Vagina (tissue), 2 donors: ENCODE measurements at regions not wholly inside any gene's neighbourhood (a gene's known extent, or its start where the extent isn't known, plus 50 kb on each side); places are given as distances from the start of the nearest gene placed in this dataset.

Source experiments
- POLR2A ChIP-seq, 2 donors: fragments of 450-650 bp; IDR thresholded peaks; one replicate each; pipeline ENCODE4 v1.6.1; 2017; ENCODE audit warnings: antibody characterized with exemption in 2 of 2, mild to moderate bottlenecking in 2 of 2, moderate library complexity in 2 of 2
- TF ChIP-seq, protein P1 (sequence below), 3 experiments: fragments of 450-650 bp in 2 of 3; fragments of 200-600 bp in 1 of 3; sonication (generic) in 1 of 3; IDR thresholded peaks; one replicate each; pipeline ENCODE4 v1.5.1; 2017 to 2019; ENCODE audit warnings: antibody characterized with exemption in 3 of 3, mild to moderate bottlenecking in 2 of 3, moderate library complexity in 2 of 3

DNA sequence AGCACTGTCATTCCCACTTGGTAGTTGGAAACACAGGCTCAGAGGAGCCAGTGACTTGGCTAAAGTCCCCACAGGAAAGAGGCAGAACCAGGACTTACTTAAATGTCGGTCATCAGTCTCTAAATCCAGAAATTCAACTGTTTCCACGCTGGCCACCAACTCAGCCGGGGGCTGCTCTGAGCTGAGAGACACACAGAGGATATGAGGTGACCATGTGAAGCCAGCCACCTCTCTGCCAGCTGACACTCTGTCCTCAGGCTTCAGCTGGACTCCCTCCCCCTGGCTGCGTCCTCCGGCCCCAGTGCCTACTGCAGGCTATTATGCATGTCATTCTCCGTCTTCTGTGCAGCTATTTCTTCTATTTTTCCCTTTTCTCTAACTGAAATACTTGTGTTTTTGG, 168.9 kb downstream of the ANKRD30B start:
- TF ChIP-seq, protein P1, sequence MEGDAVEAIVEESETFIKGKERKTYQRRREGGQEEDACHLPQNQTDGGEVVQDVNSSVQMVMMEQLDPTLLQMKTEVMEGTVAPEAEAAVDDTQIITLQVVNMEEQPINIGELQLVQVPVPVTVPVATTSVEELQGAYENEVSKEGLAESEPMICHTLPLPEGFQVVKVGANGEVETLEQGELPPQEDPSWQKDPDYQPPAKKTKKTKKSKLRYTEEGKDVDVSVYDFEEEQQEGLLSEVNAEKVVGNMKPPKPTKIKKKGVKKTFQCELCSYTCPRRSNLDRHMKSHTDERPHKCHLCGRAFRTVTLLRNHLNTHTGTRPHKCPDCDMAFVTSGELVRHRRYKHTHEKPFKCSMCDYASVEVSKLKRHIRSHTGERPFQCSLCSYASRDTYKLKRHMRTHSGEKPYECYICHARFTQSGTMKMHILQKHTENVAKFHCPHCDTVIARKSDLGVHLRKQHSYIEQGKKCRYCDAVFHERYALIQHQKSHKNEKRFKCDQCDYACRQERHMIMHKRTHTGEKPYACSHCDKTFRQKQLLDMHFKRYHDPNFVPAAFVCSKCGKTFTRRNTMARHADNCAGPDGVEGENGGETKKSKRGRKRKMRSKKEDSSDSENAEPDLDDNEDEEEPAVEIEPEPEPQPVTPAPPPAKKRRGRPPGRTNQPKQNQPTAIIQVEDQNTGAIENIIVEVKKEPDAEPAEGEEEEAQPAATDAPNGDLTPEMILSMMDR (IDR thresholded peaks at IDR 0.05), result no peak
- no peak for TF ChIP-seq POLR2A (IDR thresholded peaks at IDR 0.05)
